Stimulated activated CD4-positive, alpha-beta T cell treated with anti-CD3 and anti-CD28 coated beads, Interleukin-4, amount 100 ng/mL, for 24 hours (primary cell): ENCODE measurements at regions not wholly inside any gene's neighbourhood (a gene's known extent, or its start where the extent isn't known, plus 50 kb on each side); places are given as distances from the start of the nearest gene placed in this dataset.
"Not testable (repeated sequence)": the region's sequence is repeated elsewhere in the genome, so short reads cannot be mapped to it uniquely, and the experiment has no call there.

Source experiments
- DNase-seq: peaks from one replicate; pipeline ENCODE4 v3.0.0-alpha.2; 2020

GRCh38 chr21:30104241-30104640, 62.4 kb downstream of the CLDN17 start:
- DNase-seq, result no peak

- no peak for DNase-seq
Observed at GRCh38 chr21:30102871-30103270, 63.7 kb downstream of the CLDN17 start.

GRCh38 chr21:30101967-30102366, 64.6 kb downstream of the CLDN17 start:
- no peak for DNase-seq

GRCh38 chr21:30097791-30098190, 68.8 kb downstream of the CLDN17 start:
- DNase-seq, result no peak

- DNase-seq, result no peak
Observed at GRCh38 chr21:30083225-30083945, 83.2 kb downstream of the CLDN17 start.

GRCh38 chr21:30081506-30081905, 85.1 kb downstream of the CLDN17 start:
- no peak for DNase-seq

- no peak for DNase-seq
Observed at GRCh38 chr21:30072496-30072895, 94.1 kb downstream of the CLDN17 start.

GRCh38 chr21:30058928-30059327, 107.7 kb downstream of the CLDN17 start:
- DNase-seq, result no peak

- DNase-seq, result no peak
Observed at GRCh38 chr21:30057108-30057507, 109.5 kb downstream of the CLDN17 start.

- DNase-seq, result no peak
Observed at GRCh38 chr21:30048570-30048969, 108.8 kb upstream of the GRIK1 start.

- peak; percentile 7 for DNase-seq
Observed at GRCh38 chr21:30044447-30045064, 104.8 kb upstream of the GRIK1 start.

GRCh38 chr21:30042443-30042842, 102.6 kb upstream of the GRIK1 start:
- DNase-seq, result no peak

GRCh38 chr21:30033441-30033840, 93.6 kb upstream of the GRIK1 start:
- no peak for DNase-seq

- no peak for DNase-seq
Observed at GRCh38 chr21:30030416-30030815, 90.6 kb upstream of the GRIK1 start.

GRCh38 chr21:30028537-30028936, 88.7 kb upstream of the GRIK1 start:
- DNase-seq, result no peak

- DNase-seq, result no peak
Observed at GRCh38 chr21:30027986-30028385, 88.2 kb upstream of the GRIK1 start.

GRCh38 chr21:30023056-30023455, 83.3 kb upstream of the GRIK1 start:
- not testable (repeated sequence) for DNase-seq

GRCh38 chr21:30014886-30015285, 75.1 kb upstream of the GRIK1 start:
- no peak for DNase-seq

- no peak for DNase-seq
Observed at GRCh38 chr21:29991624-29992023, 51.8 kb upstream of the GRIK1 start.

GRCh38 chr21:29989634-29990234, 49.9 kb upstream of the GRIK1 start:
- no peak for DNase-seq
